ENCODE measurements at regions not wholly inside any gene's neighbourhood (a gene's known extent, or its start where the extent isn't known, plus 50 kb on each side); places are given as distances from the start of the nearest gene placed in this dataset.

GRCh38 chr9:22257026-22257816 is 189.4 kb upstream of the DMRTA1 start:
- Mint-ChIP-seq H3K9me3 (ENCODE audit: unreplicated experiment) (no peaks in the 10 kb centered on the region), H3K27ac (ENCODE audit: unreplicated experiment) (no peak overlapping the region), H3K4me3 (ENCODE audit: unreplicated experiment) (no peak overlapping the region), H3K4me1 (ENCODE audit: low read depth, unreplicated experiment) (no peaks in the 10 kb centered on the region), H3K27me3 (ENCODE audit: unreplicated experiment) (peaks cover 1% of the 10 kb centered on the region), H3K36me3 (ENCODE audit: unreplicated experiment) (peaks cover 8% of the 10 kb centered on the region)
- DNase-seq, result no peak
- no peak for TF ChIP-seq CTCF (IDR thresholded peaks at IDR 0.05; ENCODE audit: partially characterized antibody, unreplicated experiment)

- no peak for DNase-seq
- Mint-ChIP-seq H3K27ac (ENCODE audit: unreplicated experiment) (no peak overlapping the region), H3K36me3 (ENCODE audit: unreplicated experiment) (peaks cover 24% of the 10 kb centered on the region), H3K4me1 (ENCODE audit: low read depth, unreplicated experiment) (no peaks in the 10 kb centered on the region), H3K27me3 (ENCODE audit: unreplicated experiment) (no peaks in the 10 kb centered on the region), H3K4me3 (ENCODE audit: unreplicated experiment) (no peak overlapping the region), H3K9me3 (ENCODE audit: unreplicated experiment) (peaks cover 3% of the 10 kb centered on the region)
- TF ChIP-seq CTCF (IDR thresholded peaks at IDR 0.05; ENCODE audit: partially characterized antibody, unreplicated experiment), result no peak
These were observed 181.6 kb upstream of the DMRTA1 start for GRCh38 chr9:22265038-22265437.

- no peak overlapping the region for H3K4me3 Mint-ChIP-seq (ENCODE audit: unreplicated experiment)
These were observed 181.1 kb upstream of the DMRTA1 start for GRCh38 chr9:22265534-22265933.

GRCh38 chr9:22274477-22274876 is 172.1 kb upstream of the DMRTA1 start:
- no peaks in the 10 kb centered on the region for H3K36me3 Mint-ChIP-seq (ENCODE audit: unreplicated experiment)
- no peaks in the 10 kb centered on the region for H3K9me3 Mint-ChIP-seq (ENCODE audit: unreplicated experiment)
- H3K27ac Mint-ChIP-seq (ENCODE audit: unreplicated experiment), result no peak overlapping the region
- no peak for DNase-seq
- H3K4me1 Mint-ChIP-seq (ENCODE audit: low read depth, unreplicated experiment), result no peaks in the 10 kb centered on the region
- peaks cover 2% of the 10 kb centered on the region for H3K27me3 Mint-ChIP-seq (ENCODE audit: unreplicated experiment)
- TF ChIP-seq CTCF (IDR thresholded peaks at IDR 0.05; ENCODE audit: partially characterized antibody, unreplicated experiment), result no peak
- no peak overlapping the region for H3K4me3 Mint-ChIP-seq (ENCODE audit: unreplicated experiment)

More at GRCh38 chr9:22265534-22265933, 181.1 kb upstream of the DMRTA1 start:
- Mint-ChIP-seq H3K27ac (ENCODE audit: unreplicated experiment) (no peak overlapping the region), H3K4me1 (ENCODE audit: low read depth, unreplicated experiment) (no peaks in the 10 kb centered on the region), H3K9me3 (ENCODE audit: unreplicated experiment) (peaks cover 3% of the 10 kb centered on the region), H3K36me3 (ENCODE audit: unreplicated experiment) (peaks cover 24% of the 10 kb centered on the region), H3K27me3 (ENCODE audit: unreplicated experiment) (no peaks in the 10 kb centered on the region)
- DNase-seq, result no peak
- TF ChIP-seq CTCF (IDR thresholded peaks at IDR 0.05; ENCODE audit: partially characterized antibody, unreplicated experiment), result no peak

GRCh38 chr9:22278426-22278825 is 168.2 kb upstream of the DMRTA1 start:
- Mint-ChIP-seq H3K27ac (ENCODE audit: unreplicated experiment) (no peak overlapping the region), H3K9me3 (ENCODE audit: unreplicated experiment) (peaks cover 1% of the 10 kb centered on the region), H3K4me3 (ENCODE audit: unreplicated experiment) (no peak overlapping the region), H3K27me3 (ENCODE audit: unreplicated experiment) (peaks cover 2% of the 10 kb centered on the region), H3K4me1 (ENCODE audit: low read depth, unreplicated experiment) (peaks cover 4% of the 10 kb centered on the region), H3K36me3 (ENCODE audit: unreplicated experiment) (no peaks in the 10 kb centered on the region)
- no peak for TF ChIP-seq CTCF (IDR thresholded peaks at IDR 0.05; ENCODE audit: partially characterized antibody, unreplicated experiment)
- DNase-seq, result no peak
